ENCODE measurements at regions not wholly inside any gene's neighbourhood (a gene's known extent, or its start where the extent isn't known, plus 50 kb on each side); places are given as distances from the start of the nearest gene placed in this dataset.
A peak's percentile ranks its signal among the peaks of the same experiment; 100 is the strongest.

DNA sequence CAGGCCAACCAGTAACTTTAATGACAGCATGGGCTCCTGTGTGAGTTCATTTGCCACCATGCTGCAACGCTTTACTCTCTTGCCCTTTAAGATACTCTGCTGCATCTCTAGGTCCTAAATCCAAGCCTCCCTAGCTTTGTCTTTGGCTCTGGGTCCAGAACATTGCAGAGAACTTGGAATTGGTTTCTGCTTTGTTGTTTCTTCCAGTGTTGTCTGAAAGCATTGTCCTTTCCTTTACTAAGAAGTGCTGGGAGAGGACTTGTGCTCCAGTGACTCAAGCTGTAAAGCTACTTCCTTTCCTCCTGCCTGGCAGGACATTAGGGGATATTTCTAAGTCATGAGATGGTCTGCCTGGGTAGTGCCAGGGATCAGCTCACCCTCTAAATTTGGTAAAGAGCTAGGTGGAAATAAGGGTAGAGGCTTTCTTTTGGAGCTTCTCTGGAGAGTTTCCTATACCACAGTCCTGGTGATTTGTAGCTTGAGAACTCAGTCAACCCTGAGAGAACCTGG, 202.5 kb upstream of the CADM1 start:
- DNase-seq, result no peak
- peak overlapping the region in 1 of 5 donors; percentile 33 for H3K27ac ChIP-seq
- H3K4me3 ChIP-seq, result no peak overlapping the region
- no peaks in the 10 kb centered on the region for H3K4me1 ChIP-seq (replicated peaks in 1 of 2)
- H3K36me3 ChIP-seq (replicated peaks in 1 of 2), result no peaks in the 10 kb centered on the region
- no peaks in the 10 kb centered on the region for H3K27me3 ChIP-seq
- TF ChIP-seq, protein P1, sequence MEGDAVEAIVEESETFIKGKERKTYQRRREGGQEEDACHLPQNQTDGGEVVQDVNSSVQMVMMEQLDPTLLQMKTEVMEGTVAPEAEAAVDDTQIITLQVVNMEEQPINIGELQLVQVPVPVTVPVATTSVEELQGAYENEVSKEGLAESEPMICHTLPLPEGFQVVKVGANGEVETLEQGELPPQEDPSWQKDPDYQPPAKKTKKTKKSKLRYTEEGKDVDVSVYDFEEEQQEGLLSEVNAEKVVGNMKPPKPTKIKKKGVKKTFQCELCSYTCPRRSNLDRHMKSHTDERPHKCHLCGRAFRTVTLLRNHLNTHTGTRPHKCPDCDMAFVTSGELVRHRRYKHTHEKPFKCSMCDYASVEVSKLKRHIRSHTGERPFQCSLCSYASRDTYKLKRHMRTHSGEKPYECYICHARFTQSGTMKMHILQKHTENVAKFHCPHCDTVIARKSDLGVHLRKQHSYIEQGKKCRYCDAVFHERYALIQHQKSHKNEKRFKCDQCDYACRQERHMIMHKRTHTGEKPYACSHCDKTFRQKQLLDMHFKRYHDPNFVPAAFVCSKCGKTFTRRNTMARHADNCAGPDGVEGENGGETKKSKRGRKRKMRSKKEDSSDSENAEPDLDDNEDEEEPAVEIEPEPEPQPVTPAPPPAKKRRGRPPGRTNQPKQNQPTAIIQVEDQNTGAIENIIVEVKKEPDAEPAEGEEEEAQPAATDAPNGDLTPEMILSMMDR (IDR thresholded peaks at IDR 0.05), result no peak
- TF ChIP-seq POLR2A (IDR thresholded peaks at IDR 0.05), result no peak
- H3K9me3 ChIP-seq (replicated peaks in 1 of 3), result peaks cover 0 to 5% (median 0%) of the 10 kb centered on the region in 3 donors
- intact Hi-C loops (cut with DNase I), result no loop called here
- 95 to 100% (median 97%) methylated on average over 1 of the region's 1 CpG for WGBS, 4 donors

DNA sequence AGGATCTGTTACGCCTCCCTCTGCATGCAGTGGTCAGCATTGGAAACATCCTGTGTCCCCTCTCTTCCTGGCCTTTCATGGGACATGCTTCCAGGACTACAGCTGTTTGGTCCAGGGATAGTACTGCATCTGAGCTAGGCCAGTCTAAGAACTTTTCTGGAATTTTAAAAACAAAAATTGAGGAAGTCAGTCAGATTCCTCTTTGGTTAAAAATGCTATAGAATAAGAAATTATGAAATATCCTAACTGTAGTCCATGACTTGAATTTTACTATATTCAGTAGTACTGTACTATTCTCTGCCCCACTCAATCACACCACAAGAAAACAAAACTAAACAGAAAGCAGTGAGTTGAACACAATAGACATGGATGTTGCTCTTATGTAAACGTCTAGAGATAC, 201.0 kb upstream of the CADM1 start:
- Histone ChIP-seq H3K9me3 (replicated peaks in 1 of 3) (peaks cover 0 to 5% (median 0%) of the 10 kb centered on the region in 3 donors), H3K4me3 (no peak overlapping the region), H3K36me3 (replicated peaks in 1 of 2) (no peaks in the 10 kb centered on the region), H3K27ac (peak overlapping the region in 1 of 5 donors; percentile 5), H3K27me3 (no peaks in the 10 kb centered on the region), H3K4me1 (replicated peaks in 1 of 2) (no peaks in the 10 kb centered on the region)
- DNase-seq, result no peak
- intact Hi-C loops (cut with DNase I), result no loop called here
- WGBS, 4 donors, result 45 to 67% (median 53%) methylated on average over 2 of the region's 2 CpGs
- TF ChIP-seq POLR2A (IDR thresholded peaks at IDR 0.05), result no peak
- TF ChIP-seq, protein P1 (IDR thresholded peaks at IDR 0.05), result no peak

DNA sequence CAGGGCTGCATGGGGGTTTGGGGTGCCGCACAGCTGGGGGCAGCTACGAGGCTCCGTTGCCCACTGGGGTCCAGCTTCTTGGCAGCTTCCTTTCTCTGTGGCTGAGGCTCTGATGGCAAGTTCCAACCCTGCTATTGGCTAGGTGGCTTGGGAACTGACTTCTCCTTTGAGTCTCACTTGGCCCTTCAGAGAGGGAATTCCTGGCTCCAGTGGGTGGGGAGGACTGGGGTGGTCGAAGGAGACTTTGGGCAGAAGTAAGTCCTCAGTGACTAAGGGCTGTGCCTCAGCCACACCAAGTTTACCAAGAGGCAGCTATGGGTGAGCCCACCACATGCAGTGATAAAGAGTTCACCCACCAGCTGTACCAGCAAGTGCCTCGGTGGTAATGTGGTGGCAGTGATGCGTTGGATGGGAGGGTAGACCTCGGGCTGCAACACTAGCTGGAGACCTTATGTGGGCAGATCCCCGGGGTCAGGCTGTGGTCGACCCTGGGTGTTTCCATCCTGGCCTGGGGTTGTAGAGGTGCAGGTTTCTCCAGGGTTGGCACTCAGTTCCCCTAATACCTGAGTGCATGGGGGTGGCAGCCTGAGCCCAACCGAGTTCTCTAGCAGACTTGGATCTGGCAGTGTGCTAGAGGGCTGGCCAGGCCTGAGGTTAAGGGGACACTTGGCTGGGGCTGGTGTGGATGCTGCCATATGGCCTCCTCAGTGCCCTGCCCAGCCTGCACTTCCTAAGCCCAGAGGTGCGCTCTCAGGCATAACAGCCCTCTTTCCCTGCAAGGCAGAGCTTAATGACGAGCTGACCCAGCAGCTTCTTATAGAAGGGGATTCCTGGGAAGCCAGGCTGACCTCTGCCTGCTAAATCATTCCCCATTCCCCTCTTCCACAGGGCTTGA, 197.0 kb upstream of the CADM1 start:
- 67 to 76% (median 74%) methylated on average over 11 to 12 of the region's 12 CpGs for WGBS, 4 donors
- H3K4me1 ChIP-seq (replicated peaks in 1 of 2), result no peaks in the 10 kb centered on the region
- no peaks in the 10 kb centered on the region for H3K27me3 ChIP-seq
- H3K27ac ChIP-seq, result no peak overlapping the region
- H3K9me3 ChIP-seq (replicated peaks in 1 of 3), result peaks cover 0 to 5% (median 0%) of the 10 kb centered on the region in 3 donors
- no peak overlapping the region for H3K4me3 ChIP-seq
- intact Hi-C loops (cut with DNase I), result no loop called here
- TF ChIP-seq, protein P1 (IDR thresholded peaks at IDR 0.05), result no peak
- TF ChIP-seq POLR2A (IDR thresholded peaks at IDR 0.05), result no peak
- H3K36me3 ChIP-seq (replicated peaks in 1 of 2), result no peaks in the 10 kb centered on the region
- DNase-seq, result no peak

DNA sequence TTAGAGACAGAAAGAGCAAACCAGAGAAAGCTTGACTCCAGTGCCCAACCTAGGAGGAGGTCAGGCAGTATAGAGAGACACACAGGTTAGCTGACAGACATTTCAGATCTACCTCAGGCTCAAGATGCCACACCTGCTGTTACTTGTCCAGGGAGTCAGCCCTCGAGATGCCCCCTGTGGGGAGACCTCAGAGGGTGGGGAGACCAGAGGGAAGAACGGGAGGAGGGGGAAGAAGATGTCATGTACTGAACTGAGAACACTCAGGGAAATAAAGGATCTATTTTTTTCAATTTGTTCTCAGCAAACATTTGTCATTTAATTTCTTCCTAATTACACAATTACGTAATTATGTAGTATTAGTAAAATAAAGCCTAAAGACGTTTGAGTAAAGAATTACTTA, 196.3 kb upstream of the CADM1 start:
- DNase-seq, result no peak
- Histone ChIP-seq H3K27me3 (no peaks in the 10 kb centered on the region), H3K36me3 (replicated peaks in 1 of 2) (no peaks in the 10 kb centered on the region), H3K27ac (no peak overlapping the region), H3K4me1 (replicated peaks in 1 of 2) (no peaks in the 10 kb centered on the region), H3K9me3 (replicated peaks in 1 of 3) (peaks cover 0 to 5% (median 0%) of the 10 kb centered on the region in 3 donors), H3K4me3 (no peak overlapping the region)
- intact Hi-C loops (cut with DNase I), result no loop called here
- TF ChIP-seq POLR2A (IDR thresholded peaks at IDR 0.05), result no peak
- 67 to 79% (median 74%) methylated on average over 4 of the region's 4 CpGs for WGBS, 4 donors
